ENCODE measurements at regions not wholly inside any gene's neighbourhood (a gene's known extent, or its start where the extent isn't known, plus 50 kb on each side); places are given as distances from the start of the nearest gene placed in this dataset.

- DNase-seq = peak in 1 of 3 donors; percentile 1
Measured at GRCh38 chr4:116438981-116439729, 646.2 kb downstream of the TRAM1L1 start.

- DNase-seq = no peak
Measured at GRCh38 chr4:116438417-116438816, 647.0 kb downstream of the TRAM1L1 start.

- DNase-seq = no peak
Measured at GRCh38 chr4:116427666-116428065, 657.7 kb downstream of the TRAM1L1 start.

DNA sequence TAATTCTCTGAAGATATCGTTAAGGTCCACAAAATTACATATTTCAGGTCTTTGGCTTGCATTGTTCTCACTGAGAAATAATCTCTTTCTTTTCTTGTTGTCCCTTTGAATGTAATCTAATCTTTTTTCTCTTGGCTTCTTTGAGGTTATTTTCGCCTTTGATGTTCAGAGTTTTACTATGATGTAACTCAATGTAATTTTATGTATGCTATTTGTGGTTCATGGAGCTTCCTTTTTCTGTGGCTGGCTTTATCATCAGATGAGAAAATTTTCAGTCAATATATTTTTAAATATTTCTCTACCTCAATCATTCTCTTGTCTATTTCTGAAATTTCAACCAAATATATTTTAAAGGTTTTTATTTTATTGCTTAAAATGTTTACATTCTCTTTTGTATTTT lies 672.2 kb downstream of the TRAM1L1 start:
- no peak for DNase-seq

DNA sequence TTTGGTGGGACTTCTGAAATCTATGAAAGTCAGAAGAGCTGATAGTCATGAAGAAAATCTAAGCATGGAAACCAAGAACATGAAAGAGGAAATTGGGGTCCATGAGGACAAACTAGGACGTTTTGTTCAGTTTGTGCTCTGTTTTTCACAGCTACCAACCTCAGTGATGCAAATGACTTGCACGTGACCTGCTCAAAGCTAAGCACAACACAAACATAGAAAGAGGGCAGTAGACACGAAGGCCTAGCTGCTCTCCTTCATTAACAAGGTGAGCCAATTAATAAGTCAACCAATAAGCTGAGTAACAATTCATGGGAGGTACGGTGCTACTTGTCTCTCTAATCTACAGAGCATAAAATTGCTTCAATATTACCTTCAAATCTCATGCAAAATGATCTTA lies 684.1 kb downstream of the TRAM1L1 start:
- DNase-seq = no peak

- DNase-seq = no peak
Measured at GRCh38 chr4:116400480-116400879, 684.9 kb downstream of the TRAM1L1 start.

DNA sequence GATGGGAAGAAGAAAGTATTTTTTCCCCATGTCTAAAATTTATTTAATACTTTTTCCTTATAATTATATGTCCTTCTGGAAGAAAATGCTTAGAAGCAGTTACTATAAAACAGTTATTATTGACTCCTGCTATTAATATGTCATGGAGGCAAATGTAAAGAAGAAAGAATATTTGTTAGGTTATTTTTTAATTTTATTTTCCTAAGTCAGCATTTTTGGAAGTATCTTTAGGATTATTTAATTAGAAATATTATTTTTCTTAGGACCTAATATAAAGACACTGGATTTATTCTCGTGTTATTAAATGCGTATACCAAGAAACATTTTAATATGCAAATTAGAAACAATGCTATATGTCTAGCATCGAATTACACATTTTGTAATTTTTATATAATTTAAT lies 687.7 kb downstream of the TRAM1L1 start:
- DNase-seq = no peak

DNA sequence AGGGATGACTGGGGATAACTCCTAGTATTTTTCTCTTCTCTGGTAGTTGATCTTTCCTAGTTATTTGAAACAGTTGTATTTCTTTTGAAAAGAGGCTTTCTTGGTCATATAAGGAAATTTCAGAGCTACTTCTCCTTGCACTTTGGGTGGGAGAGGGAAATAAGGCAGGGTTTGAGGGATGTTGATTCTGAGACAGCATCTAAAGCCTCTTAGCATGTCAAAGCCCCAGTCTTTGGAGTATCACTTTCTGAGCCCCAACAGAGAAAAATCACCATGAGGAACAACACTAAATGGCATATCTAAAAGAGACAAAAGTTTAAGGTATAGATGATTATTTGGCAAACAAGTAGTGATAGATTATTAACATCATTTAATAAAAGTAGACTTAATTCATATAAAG lies 688.1 kb downstream of the TRAM1L1 start:
- DNase-seq = no peak

DNA sequence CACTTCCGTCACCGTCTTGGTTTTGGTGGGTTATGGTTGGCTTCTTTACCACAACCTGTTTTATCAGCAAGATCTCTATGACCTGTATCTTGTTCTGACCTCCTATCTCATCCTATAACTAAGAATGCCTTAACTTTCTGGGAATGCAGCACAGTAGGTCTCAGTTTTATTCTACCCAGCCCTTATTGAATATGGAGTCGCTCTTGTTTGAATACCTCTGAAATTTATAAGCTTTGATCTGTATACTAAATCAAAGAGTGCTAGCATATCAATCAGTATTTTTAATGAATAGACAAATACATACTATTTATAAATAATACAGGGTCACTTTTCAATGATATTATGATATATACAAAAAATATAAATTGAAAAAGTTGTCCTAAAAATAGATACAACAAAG lies 690.0 kb downstream of the TRAM1L1 start:
- DNase-seq = no peak

- no peak for DNase-seq
Measured at GRCh38 chr4:116391020-116391419, 694.4 kb downstream of the TRAM1L1 start.

DNA sequence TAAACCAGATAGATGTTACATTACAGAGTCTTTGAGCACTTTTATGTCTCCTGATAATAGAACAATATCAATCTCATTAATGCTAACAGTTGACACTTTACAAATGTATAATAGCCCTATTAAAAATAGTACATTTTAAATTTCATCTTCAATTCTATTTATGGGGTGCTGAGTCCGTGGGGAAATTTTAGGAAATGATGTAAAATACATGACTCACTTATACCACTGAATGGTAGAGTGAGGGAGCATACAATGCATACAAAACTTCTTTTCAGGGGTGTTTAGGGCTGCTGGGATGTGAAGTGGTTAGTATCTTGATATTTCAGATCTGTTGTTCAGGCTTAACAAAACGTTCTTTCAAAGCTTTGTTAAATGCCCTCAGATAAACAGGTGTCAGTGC lies 696.2 kb downstream of the TRAM1L1 start:
- DNase-seq = no peak

DNA sequence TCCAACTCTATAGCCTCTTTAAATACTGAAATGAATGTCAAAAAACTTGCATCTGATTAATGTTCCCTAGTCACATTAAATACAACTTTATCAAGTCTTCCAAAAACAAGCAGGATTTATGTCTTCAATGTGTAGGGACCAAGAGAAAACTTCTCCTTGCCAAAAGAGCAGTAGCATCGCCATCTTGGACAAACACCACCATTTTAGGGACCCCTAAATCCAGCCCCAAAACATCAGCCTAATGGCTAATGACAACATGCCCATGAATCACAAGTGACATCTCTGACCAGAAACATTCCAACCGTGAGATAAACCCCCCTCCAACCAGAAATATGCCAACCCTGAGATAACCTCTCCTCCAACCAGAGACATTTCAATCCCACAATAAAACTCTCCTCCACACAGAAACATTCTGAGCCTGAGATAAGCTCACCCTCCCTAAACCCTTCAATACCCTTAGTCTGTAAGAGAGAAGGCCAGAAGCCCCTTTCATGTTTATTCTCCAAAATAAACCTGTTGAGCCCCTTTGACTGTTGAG lies 697.4 kb downstream of the TRAM1L1 start:
- no peak for DNase-seq

GRCh38 chr4:116386856-116387255 lies 698.5 kb downstream of the TRAM1L1 start:
- no peak for DNase-seq

GRCh38 chr4:116385583-116385982 lies 699.8 kb downstream of the TRAM1L1 start:
- no peak for DNase-seq

DNA sequence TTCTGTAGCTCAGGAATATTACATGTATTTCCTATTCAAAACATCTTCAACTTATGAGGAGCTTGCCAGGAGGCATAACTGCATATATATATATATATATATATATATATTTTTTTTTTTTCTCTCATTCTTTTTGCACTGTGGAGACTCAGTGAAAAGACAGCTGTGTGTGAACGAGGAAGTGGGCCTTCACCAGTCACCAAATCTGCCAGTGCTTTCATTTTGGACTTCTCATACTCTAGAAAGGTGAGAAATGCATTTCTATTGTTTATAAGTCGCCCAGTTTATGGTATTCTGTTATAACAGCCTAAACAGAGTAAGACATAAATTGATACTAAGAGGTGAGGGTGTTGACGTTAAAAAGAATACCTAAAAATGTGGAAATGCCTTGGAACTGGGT lies 710.6 kb downstream of the TRAM1L1 start:
- DNase-seq = no peak

DNA sequence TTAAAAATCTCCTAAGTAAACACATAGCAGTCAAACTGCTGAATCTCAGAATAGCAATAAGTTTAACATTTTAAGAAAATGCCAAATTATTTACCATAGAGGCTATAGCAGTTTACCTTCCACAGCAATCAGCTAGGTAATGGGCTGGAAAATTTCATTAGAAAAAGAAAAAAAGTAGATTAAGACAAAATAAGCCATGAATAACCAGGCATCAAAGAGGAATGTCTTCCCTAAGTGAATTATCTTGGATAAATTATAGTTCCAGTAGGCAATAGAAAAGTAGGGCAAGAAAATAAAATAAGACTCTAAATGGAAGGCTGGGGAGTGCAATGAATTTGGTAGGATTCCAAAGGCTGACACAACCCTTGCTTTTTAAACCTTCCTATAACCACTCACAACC lies 722.8 kb downstream of the TRAM1L1 start:
- no peak for DNase-seq

DNA sequence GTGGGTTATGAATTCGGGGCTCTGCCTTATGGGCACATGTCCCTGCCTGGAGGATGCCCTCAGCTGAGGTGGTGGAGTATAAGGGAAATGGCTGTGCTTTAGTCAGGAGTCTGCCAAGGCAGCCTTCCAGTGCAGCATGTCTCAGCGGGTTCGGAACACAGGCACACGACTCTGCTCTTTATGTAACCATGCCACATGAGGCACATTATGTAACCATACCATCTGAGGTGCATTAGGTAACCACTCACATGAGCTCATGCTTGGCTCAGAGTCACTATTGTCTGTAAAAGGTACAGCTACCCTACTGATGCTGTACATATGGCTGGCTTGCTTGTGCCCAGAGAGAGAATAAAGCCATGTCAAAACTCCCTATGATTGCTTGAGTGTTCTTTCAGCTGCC lies 723.6 kb downstream of the TRAM1L1 start:
- DNase-seq = no peak

- peak; percentile 19 to 27 (median 27) for DNase-seq
Measured at GRCh38 chr4:116358633-116359222, 726.6 kb downstream of the TRAM1L1 start.

DNA sequence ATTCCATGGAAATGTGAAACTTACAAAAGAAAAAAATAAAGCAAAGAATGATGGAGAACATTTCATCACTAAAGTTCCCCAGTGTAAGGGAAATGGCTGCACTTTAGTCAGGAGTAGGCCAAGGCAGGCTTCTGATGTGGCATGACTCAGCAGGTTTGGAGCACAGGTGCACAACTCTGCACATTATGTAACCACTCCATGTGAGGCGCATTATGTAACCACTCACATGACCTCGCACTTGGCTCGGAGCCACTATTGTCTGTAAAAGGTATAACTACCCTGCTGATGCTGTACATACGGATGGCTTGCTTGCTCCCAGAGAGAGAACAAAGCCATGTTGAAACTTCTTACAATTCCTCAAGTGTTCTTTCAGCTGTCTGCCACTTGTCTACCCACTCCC lies 727.6 kb downstream of the TRAM1L1 start:
- DNase-seq = peak in 1 of 3 donors; percentile 4

- no peak for DNase-seq
Measured at GRCh38 chr4:116346750-116347149, 738.6 kb downstream of the TRAM1L1 start.

GRCh38 chr4:116343809-116344208 lies 741.6 kb downstream of the TRAM1L1 start:
- DNase-seq = no peak

DNA sequence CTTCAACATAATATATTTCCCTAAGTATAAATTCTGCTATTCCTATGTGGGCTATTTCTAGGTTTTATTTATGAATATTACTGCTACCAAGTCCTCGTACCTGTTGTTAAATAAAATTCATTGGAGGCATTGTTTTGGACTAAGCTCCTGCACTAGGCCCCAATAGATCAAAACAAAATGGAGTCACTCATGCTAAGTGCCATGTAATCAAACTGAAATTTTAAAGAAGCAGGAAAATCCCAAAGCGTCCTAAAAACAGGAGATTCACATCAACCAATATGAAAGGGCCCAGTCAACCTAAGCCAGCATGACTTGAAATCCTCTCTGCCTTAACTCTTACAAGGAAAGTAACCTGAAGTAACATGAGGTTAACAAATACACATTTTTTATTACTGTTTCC lies 743.2 kb downstream of the TRAM1L1 start:
- no peak for DNase-seq

GRCh38 chr4:116332508-116332907 lies 752.9 kb downstream of the TRAM1L1 start:
- no peak for DNase-seq
